ENCODE measurements at regions not wholly inside any gene's neighbourhood (a gene's known extent, or its start where the extent isn't known, plus 50 kb on each side); places are given as distances from the start of the nearest gene placed in this dataset.

DNA sequence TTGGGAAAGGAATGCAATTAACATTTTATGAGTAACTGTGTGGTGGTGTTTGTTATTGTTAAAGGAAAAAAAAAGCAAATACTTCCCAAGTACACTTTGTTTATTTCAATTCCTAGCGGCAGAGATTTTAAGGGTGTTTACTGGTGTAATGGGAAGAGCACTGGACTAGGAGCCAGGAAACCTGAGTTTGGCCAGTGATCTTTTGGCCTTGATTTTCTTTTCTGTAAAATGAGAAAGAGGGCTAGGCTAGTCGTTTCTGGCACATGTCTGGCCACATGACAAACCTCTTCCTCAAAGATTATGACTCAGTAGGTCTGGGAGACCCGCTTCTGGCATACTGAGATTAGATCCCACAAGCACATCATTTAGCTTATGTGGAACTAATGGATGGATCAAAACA is 428.1 kb upstream of the NOX3 start:
- TF ChIP-seq EP300 (IDR thresholded peaks at IDR 0.05) (no peak), POLR2A (IDR thresholded peaks at IDR 0.05) (no peak)
- TF ChIP-seq, protein P1, sequence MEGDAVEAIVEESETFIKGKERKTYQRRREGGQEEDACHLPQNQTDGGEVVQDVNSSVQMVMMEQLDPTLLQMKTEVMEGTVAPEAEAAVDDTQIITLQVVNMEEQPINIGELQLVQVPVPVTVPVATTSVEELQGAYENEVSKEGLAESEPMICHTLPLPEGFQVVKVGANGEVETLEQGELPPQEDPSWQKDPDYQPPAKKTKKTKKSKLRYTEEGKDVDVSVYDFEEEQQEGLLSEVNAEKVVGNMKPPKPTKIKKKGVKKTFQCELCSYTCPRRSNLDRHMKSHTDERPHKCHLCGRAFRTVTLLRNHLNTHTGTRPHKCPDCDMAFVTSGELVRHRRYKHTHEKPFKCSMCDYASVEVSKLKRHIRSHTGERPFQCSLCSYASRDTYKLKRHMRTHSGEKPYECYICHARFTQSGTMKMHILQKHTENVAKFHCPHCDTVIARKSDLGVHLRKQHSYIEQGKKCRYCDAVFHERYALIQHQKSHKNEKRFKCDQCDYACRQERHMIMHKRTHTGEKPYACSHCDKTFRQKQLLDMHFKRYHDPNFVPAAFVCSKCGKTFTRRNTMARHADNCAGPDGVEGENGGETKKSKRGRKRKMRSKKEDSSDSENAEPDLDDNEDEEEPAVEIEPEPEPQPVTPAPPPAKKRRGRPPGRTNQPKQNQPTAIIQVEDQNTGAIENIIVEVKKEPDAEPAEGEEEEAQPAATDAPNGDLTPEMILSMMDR (IDR thresholded peaks at IDR 0.05), result no peak
- peak in 1 of 5 donors; percentile 26 for DNase-seq
- Histone ChIP-seq H3K36me3 (no peaks in the 10 kb centered on the region), H3K4me3 (no peak overlapping the region), H3K27me3 (no peaks in the 10 kb centered on the region), H3K4me1 (ENCODE audit: insufficient read depth) (peaks cover 11% of the 10 kb centered on the region), H3K27ac (peak overlapping the region in 1 of 2 donors; percentile 1), H3K9me3 (no peaks in the 10 kb centered on the region)
- 4 to 10% (median 5%) methylated on average over 3 of the region's 3 CpGs for WGBS, 3 donors
- intact Hi-C loops (cut with DNase I), result no loop called here

DNA sequence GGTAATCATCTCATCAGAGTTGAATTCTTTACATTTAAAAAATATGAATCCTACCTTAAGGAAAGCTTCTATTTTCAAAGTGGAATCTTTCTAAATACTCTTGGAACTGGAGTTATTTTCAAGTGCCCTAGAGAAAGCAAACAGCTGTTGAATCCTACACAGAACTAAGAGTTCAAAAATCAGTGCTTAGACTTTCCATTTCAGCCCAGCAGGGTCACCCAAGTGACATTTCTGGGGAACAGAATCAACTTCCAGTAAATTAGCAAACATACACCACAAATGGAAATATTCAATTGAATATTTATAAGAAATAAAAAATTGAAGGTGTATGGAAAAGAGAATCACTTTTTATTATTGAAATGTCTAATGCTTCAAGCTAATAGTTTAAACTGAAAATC is 427.7 kb upstream of the NOX3 start:
- Histone ChIP-seq H3K27ac (peak overlapping the region in 1 of 2 donors; percentile 1), H3K9me3 (no peaks in the 10 kb centered on the region), H3K27me3 (no peaks in the 10 kb centered on the region), H3K4me1 (ENCODE audit: insufficient read depth) (peaks cover 11% of the 10 kb centered on the region), H3K4me3 (no peak overlapping the region), H3K36me3 (no peaks in the 10 kb centered on the region)
- DNase-seq, result no peak
- no peak for TF ChIP-seq EP300 (IDR thresholded peaks at IDR 0.05)
- TF ChIP-seq, protein P1 (IDR thresholded peaks at IDR 0.05), result no peak
- no peak for TF ChIP-seq POLR2A (IDR thresholded peaks at IDR 0.05)
- intact Hi-C loops (cut with DNase I), result no loop called here

DNA sequence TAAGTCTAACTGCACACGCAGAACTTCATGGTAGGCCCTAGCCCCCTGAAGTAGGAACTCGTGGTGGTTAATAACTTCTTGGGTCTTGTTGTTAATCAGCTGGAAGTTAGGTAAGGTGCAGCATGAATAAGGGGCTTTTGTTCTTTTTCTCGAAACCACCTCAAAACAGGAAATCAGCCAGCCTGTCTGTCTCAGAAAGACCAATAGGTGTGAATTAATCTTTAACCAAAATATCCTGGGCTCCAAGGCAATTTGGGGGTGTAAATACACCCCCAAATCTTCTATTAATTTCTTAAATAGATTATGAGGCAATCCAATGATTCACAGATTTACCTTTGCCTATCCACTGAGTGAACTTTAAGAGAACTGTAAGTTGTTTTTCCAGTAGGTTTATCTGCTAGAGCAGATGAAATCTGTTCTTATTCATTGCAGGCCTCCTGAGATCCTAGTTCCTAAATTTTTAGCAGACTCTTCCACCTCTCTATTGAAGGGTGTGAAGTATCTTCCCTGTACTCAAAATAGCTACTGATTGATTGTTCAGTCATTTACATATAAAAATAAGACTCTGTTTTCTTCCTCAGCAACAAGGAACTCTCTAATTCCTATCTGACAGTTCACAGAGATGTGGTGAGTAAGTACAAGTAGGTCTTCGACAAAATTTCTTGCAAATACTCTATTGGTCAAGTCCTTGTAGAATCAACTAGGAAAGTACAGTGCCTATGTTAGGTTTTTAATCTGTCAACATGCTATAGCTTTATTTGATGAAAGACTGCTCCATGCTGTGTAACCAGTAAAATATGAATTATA is 427.1 kb upstream of the NOX3 start:
- TF ChIP-seq EP300 (IDR thresholded peaks at IDR 0.05), result no peak
- TF ChIP-seq, protein P1 (IDR thresholded peaks at IDR 0.05), result no peak
- TF ChIP-seq POLR2A (IDR thresholded peaks at IDR 0.05), result no peak
- Histone ChIP-seq H3K27me3 (no peaks in the 10 kb centered on the region), H3K27ac (no peak overlapping the region), H3K9me3 (no peaks in the 10 kb centered on the region), H3K4me1 (ENCODE audit: insufficient read depth) (peaks cover 11% of the 10 kb centered on the region), H3K36me3 (no peaks in the 10 kb centered on the region), H3K4me3 (no peak overlapping the region)
- intact Hi-C loops (cut with DNase I), result no loop called here
- no peak for DNase-seq
- WGBS, 3 donors, result 67 to 72% (median 67%) methylated on average over 4 of the region's 4 CpGs

DNA sequence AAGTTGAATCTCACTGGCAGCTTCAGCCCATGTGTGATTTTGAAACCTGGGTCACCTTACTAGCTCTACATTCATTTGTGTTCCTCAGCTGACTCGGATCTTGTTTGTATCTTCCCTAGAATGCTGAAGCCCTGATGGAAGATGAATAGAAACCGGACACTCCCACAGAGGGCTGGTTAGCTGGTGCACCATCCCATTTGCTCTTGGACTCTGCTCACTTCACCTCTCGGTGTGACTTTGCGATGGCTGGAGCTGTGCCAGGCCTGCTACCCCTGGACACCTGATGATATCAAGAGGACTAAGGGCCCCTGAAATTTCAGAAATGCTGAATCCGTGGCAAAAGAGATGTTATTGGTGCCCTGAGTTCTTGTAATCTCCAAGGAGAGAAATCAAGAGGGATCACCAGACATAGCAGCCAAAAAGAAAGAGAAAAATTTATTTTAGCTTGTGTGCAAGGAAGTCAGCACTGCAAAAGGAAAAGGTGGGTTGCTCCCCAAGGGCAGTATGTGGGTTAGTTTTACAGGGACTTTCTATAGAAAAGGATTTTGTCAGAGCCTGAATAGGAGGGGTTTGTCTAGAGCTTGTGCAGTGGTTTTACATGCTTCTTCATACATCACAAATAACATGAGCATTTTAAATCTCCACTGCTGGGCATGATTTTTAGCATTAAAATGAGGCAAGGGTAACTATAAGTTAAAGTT is 426.3 kb upstream of the NOX3 start:
- Histone ChIP-seq H3K27me3 (no peaks in the 10 kb centered on the region), H3K36me3 (no peaks in the 10 kb centered on the region), H3K27ac (no peak overlapping the region), H3K9me3 (no peaks in the 10 kb centered on the region), H3K4me3 (no peak overlapping the region), H3K4me1 (ENCODE audit: insufficient read depth) (peaks cover 11% of the 10 kb centered on the region)
- intact Hi-C loops (cut with DNase I), result no loop called here
- TF ChIP-seq POLR2A (IDR thresholded peaks at IDR 0.05), result no peak
- TF ChIP-seq, protein P1 (IDR thresholded peaks at IDR 0.05), result no peak
- no peak for TF ChIP-seq EP300 (IDR thresholded peaks at IDR 0.05)
- WGBS, 3 donors, result 70 to 81% (median 76%) methylated on average over 5 of the region's 5 CpGs
- DNase-seq, result peak in 1 of 5 donors; percentile 38
